ENCODE measurements at regions not wholly inside any gene's neighbourhood (a gene's known extent, or its start where the extent isn't known, plus 50 kb on each side); places are given as distances from the start of the nearest gene placed in this dataset.

DNA sequence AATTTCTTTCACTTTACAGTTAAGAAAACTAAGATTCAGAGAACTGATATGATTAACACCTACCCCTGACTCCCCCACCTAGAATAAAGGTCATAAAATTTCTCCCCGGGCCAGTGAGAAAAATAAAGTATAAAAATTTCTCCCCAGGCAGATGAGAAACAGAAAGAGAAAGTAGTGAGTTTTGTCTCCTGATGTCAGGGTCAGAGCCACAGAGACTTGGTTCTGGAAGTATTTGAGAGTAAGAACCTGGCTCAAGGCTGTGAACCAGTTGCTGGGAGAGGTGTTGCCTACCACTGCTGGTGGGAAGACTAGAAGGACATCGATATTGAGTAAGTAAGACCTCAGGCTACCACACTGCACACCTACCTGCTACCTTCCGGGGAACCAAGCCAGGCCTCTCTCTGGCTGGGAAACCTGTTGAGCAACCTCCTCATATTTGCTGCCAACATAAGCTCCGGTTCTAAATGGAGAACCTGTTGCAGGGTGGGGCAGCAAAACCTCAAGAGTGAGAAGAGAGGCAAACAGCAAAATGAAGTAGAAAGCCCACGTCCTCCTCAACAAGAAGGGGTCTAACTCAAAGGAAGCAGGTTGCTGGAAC, 104.2 kb upstream of the PUDP start:
- H3K9me3 ChIP-seq (ENCODE audit: control insufficient read depth in 2 of 3, insufficient read depth in 1 of 3, low read length in 3 of 3), result peaks cover 0 to 8% (median 0%) of the 10 kb centered on the region in 3 donors
- no peak overlapping the region for H3K9ac ChIP-seq (ENCODE audit: low read length in 3 of 3)
- FAIRE-seq (no peak), DNase-seq (peak in 4 of 5 donors; percentile 10 to 62 (median 18))
- H3K27ac ChIP-seq (ENCODE audit: low read depth in 2 of 2, low read length in 2 of 2), result no peak overlapping the region
- H3K27me3 ChIP-seq (ENCODE audit: control insufficient read depth, insufficient read depth, low read length), result peaks cover 2% of the 10 kb centered on the region
- no peaks in the 10 kb centered on the region for H3K4me1 ChIP-seq (ENCODE audit: control insufficient read depth in 2 of 3, insufficient read depth in 2 of 3, low read depth in 1 of 3, low read length in 3 of 3)
- no peak overlapping the region for H3K4me3 ChIP-seq (ENCODE audit: low read length in 3 of 3)
- no peaks in the 10 kb centered on the region for H3K36me3 ChIP-seq (ENCODE audit: control insufficient read depth in 2 of 3, insufficient read depth in 3 of 3, low read length in 3 of 3)
- TF ChIP-seq, protein P1, sequence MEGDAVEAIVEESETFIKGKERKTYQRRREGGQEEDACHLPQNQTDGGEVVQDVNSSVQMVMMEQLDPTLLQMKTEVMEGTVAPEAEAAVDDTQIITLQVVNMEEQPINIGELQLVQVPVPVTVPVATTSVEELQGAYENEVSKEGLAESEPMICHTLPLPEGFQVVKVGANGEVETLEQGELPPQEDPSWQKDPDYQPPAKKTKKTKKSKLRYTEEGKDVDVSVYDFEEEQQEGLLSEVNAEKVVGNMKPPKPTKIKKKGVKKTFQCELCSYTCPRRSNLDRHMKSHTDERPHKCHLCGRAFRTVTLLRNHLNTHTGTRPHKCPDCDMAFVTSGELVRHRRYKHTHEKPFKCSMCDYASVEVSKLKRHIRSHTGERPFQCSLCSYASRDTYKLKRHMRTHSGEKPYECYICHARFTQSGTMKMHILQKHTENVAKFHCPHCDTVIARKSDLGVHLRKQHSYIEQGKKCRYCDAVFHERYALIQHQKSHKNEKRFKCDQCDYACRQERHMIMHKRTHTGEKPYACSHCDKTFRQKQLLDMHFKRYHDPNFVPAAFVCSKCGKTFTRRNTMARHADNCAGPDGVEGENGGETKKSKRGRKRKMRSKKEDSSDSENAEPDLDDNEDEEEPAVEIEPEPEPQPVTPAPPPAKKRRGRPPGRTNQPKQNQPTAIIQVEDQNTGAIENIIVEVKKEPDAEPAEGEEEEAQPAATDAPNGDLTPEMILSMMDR (IDR thresholded peaks at IDR 0.05; ENCODE audit: borderline replicate concordance, extremely low read depth, insufficient read depth), result no peak
- intact Hi-C loops (cut with DNase I), result no loop called here

DNA sequence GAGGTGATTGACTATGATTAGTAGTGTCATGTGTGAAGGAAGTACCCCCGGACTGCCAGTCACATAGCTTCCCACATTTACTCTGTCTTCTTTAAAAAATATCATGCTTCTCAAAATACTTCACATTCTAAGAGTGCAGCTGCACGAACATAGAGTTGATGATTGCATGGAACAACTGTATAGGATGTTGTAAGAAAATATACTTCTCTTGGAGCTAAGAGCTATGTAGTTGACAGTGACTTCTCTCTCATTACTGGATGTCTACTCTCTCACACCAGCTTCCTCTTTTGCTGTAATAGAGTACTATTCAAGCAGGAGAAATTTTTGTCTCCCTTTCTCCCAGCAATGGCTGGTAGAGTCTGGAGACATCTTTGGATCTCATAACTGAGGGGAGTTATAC, 99.4 kb upstream of the PUDP start:
- Histone ChIP-seq H3K4me1 (ENCODE audit: control insufficient read depth in 2 of 3, insufficient read depth in 2 of 3, low read depth in 1 of 3, low read length in 3 of 3) (no peaks in the 10 kb centered on the region), H3K27me3 (ENCODE audit: control insufficient read depth, insufficient read depth, low read length) (peaks cover 2% of the 10 kb centered on the region), H3K4me3 (ENCODE audit: low read length in 3 of 3) (no peak overlapping the region), H3K27ac (ENCODE audit: low read depth in 2 of 2, low read length in 2 of 2) (no peak overlapping the region), H3K9ac (ENCODE audit: low read length in 3 of 3) (no peak overlapping the region), H3K36me3 (ENCODE audit: control insufficient read depth in 2 of 3, insufficient read depth in 3 of 3, low read length in 3 of 3) (no peaks in the 10 kb centered on the region), H3K9me3 (ENCODE audit: control insufficient read depth in 2 of 3, insufficient read depth in 1 of 3, low read length in 3 of 3) (peaks cover 0 to 8% (median 0%) of the 10 kb centered on the region in 3 donors)
- FAIRE-seq (no peak), DNase-seq (no peak)
- TF ChIP-seq, protein P1 (IDR thresholded peaks at IDR 0.05; ENCODE audit: borderline replicate concordance, extremely low read depth, insufficient read depth), result no peak
- intact Hi-C loops (cut with DNase I), result no loop called here

DNA sequence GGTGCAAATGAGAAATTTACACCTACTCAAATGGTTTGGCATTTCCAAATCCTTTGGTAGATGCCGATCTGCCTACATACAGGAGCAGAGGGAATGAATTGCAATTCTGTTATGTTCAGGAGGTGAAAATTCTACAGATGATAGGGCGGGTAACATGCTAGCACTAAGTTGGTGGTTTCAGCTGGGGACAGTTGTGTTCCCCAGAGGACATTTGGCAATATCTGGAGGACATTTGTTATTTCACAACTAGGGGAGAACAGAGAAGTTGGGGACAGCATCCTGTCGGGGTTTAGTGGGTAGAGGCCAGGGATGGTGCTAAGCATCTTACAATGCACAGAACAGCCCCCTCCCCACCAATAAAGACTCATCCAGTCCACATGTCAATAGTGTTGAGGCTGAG, 96.5 kb upstream of the PUDP start:
- peaks cover 2% of the 10 kb centered on the region for H3K27me3 ChIP-seq (ENCODE audit: control insufficient read depth, insufficient read depth, low read length)
- TF ChIP-seq, protein P1 (IDR thresholded peaks at IDR 0.05; ENCODE audit: borderline replicate concordance, extremely low read depth, insufficient read depth), result no peak
- intact Hi-C loops (cut with DNase I), result no loop called here
- DNase-seq (no peak), FAIRE-seq (no peak)
- peaks cover 0 to 6% (median 0%) of the 10 kb centered on the region in 3 donors for H3K9me3 ChIP-seq (ENCODE audit: control insufficient read depth in 2 of 3, insufficient read depth in 1 of 3, low read length in 3 of 3)
- H3K9ac ChIP-seq (ENCODE audit: low read length in 3 of 3), result no peak overlapping the region
- H3K4me3 ChIP-seq (ENCODE audit: low read length in 3 of 3), result no peak overlapping the region
- no peaks in the 10 kb centered on the region for H3K4me1 ChIP-seq (ENCODE audit: control insufficient read depth in 2 of 3, insufficient read depth in 2 of 3, low read depth in 1 of 3, low read length in 3 of 3)
- H3K36me3 ChIP-seq (ENCODE audit: control insufficient read depth in 2 of 3, insufficient read depth in 3 of 3, low read length in 3 of 3), result no peaks in the 10 kb centered on the region
- H3K27ac ChIP-seq (ENCODE audit: low read depth in 2 of 2, low read length in 2 of 2), result no peak overlapping the region

DNA sequence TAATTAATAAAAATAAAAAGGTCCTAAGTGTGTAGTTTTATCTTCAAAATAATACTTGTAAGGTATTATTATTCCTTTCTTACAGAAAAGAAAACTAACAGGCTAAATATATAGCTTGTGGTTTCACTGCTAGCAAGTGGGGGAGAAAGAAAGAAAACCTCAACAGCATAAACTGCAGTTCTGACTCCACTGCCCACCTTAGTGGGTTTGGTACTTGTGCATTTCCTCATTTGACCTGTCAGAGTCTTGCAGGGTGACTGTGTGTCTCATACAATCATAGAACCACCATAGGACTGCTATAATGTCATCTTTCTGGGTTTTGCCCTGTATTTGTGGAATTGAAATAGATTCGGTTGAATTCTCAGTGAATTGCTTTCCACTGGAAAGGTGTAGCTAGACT, 94.7 kb upstream of the PUDP start:
- H3K27ac ChIP-seq (ENCODE audit: low read depth in 2 of 2, low read length in 2 of 2), result no peak overlapping the region
- TF ChIP-seq, protein P1 (IDR thresholded peaks at IDR 0.05; ENCODE audit: borderline replicate concordance, extremely low read depth, insufficient read depth), result no peak
- intact Hi-C loops (cut with DNase I), result no loop called here
- no peak for DNase-seq
- H3K9me3 ChIP-seq (ENCODE audit: control insufficient read depth in 2 of 3, insufficient read depth in 1 of 3, low read length in 3 of 3), result no peaks in the 10 kb centered on the region
- no peak overlapping the region for H3K9ac ChIP-seq (ENCODE audit: low read length in 3 of 3)
- no peaks in the 10 kb centered on the region for H3K27me3 ChIP-seq (ENCODE audit: control insufficient read depth, insufficient read depth, low read length)
- H3K4me1 ChIP-seq (ENCODE audit: control insufficient read depth in 2 of 3, insufficient read depth in 2 of 3, low read depth in 1 of 3, low read length in 3 of 3), result no peaks in the 10 kb centered on the region
- no peak overlapping the region for H3K4me3 ChIP-seq (ENCODE audit: low read length in 3 of 3)
- no peak for FAIRE-seq
- H3K36me3 ChIP-seq (ENCODE audit: control insufficient read depth in 2 of 3, insufficient read depth in 3 of 3, low read length in 3 of 3), result no peaks in the 10 kb centered on the region
